DND-41 (cell line): ENCODE measurements at regions not wholly inside any gene's neighbourhood (a gene's known extent, or its start where the extent isn't known, plus 50 kb on each side); places are given as distances from the start of the nearest gene placed in this dataset.
"Not testable (repeated sequence)": the region's sequence is repeated elsewhere in the genome, so short reads cannot be mapped to it uniquely, and the experiment has no call there.

Experiments
- ATAC-seq: fragments of 200-7000 bp; cut with Tn5 transposase; 3 replicates; pipeline ENCODE4 v1.9.1; 2021; ENCODE audit warnings: low read depth; ENCODE audit not compliant: insufficient read depth
- DNase-seq: peaks from one replicate; pipeline ENCODE4 v3.0.0-alpha.2; 2020
- H2AFZ ChIP-seq: 2 replicates; pipeline ENCODE4 v1.6.0; 2012; ENCODE audit warnings: low read depth, low read length
- H3K27ac ChIP-seq: 2 replicates; pipeline ENCODE4 v1.5.1; 2012; ENCODE audit warnings: low read length, inconsistent platforms
- H3K27me3 ChIP-seq: fragments of 200-600 bp; sonication (generic); 2 replicates; pipeline ENCODE4 v1.6.0; 2012; ENCODE audit warnings: low read length, mild to moderate bottlenecking, inconsistent platforms; ENCODE audit not compliant: insufficient read depth, poor library complexity
- H3K36me3 ChIP-seq: 2 replicates; pipeline ENCODE4 v1.5.1; 2012; ENCODE audit warnings: low read length, inconsistent platforms; ENCODE audit not compliant: insufficient read depth
- H3K4me1 ChIP-seq: 2 replicates; pipeline ENCODE4 v1.5.1; 2012; ENCODE audit warnings: mild to moderate bottlenecking, low read length; ENCODE audit not compliant: insufficient read depth
- H3K4me2 ChIP-seq: 2 replicates; pipeline ENCODE4 v1.6.0; 2012; ENCODE audit warnings: mild to moderate bottlenecking, moderate library complexity, low read length, inconsistent platforms; ENCODE audit not compliant: insufficient read depth
- H3K4me3 ChIP-seq, 2 experiments: fragments of 200-600 bp in 1 of 2; shearing (Covaris generic) in 1 of 2; 2 replicates each; pipeline ENCODE4 v1.5.1; 2012 to 2016; ENCODE audit warnings: inconsistent platforms in 2 of 2, low read length in 2 of 2, mild to moderate bottlenecking in 2 of 2, low read depth in 1 of 2, moderate library complexity in 1 of 2
- H3K79me2 ChIP-seq: 2 replicates; pipeline ENCODE4 v1.6.0; 2012; ENCODE audit warnings: low read length, inconsistent platforms; ENCODE audit not compliant: insufficient read depth
- H3K9ac ChIP-seq: 2 replicates; pipeline ENCODE4 v1.6.0; 2012; ENCODE audit warnings: low read depth, mild to moderate bottlenecking, inconsistent platforms, low read length, moderate library complexity
- H3K9me3 ChIP-seq: 2 replicates; pipeline ENCODE4 v1.5.1; 2012; ENCODE audit warnings: low read length, moderate library complexity, mild to moderate bottlenecking, inconsistent platforms; ENCODE audit not compliant: insufficient read depth, severe bottlenecking
- H4K20me1 ChIP-seq: 2 replicates; pipeline ENCODE4 v1.6.0; 2012; ENCODE audit warnings: low read length; ENCODE audit not compliant: insufficient read depth
- EZH2 ChIP-seq: IDR thresholded peaks from 3 replicates; pipeline ENCODE4 v1.6.1; 2012; ENCODE audit warnings: borderline replicate concordance, low read depth, mild to moderate bottlenecking, moderate library complexity, low read length, inconsistent platforms; ENCODE audit not compliant: severe bottlenecking
- TF ChIP-seq, protein P1 (sequence below): IDR thresholded peaks from 2 replicates; pipeline ENCODE4 v1.5.1; 2012; ENCODE audit warnings: borderline replicate concordance, low read length, moderate library complexity, mild to moderate bottlenecking; ENCODE audit not compliant: poor library complexity, severe bottlenecking; ENCODE audit errors: extremely low read depth

DNA sequence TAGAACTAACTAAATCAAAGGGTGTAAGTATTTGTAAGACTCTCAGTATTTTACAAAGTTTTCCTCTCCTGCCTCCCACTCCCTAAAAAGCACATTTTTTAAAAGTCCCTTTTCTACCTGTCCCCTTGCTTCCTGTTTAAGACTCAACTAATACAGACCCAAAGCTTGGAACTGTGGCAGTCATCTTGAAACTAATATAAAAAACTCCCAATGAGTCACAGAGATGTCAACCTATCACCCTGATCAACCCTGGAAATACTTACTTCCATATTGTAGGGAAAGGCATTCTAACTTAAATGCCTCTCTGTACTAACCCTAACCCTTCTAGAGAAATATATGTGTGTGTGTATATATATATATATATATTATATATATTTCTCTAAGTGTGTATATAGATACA is 184.8 kb downstream of the SPTSSA start:
- ATAC-seq = no peak
- no peaks in the 10 kb centered on the region for H3K27me3 ChIP-seq
- no peak overlapping the region for H3K4me3 ChIP-seq
- no peaks in the 10 kb centered on the region for H3K9me3 ChIP-seq
- H3K9ac ChIP-seq = no peak overlapping the region
- H3K36me3 ChIP-seq = no peaks in the 10 kb centered on the region
- no peak overlapping the region for H3K27ac ChIP-seq
- no peak for TF ChIP-seq EZH2
- TF ChIP-seq, protein P1, sequence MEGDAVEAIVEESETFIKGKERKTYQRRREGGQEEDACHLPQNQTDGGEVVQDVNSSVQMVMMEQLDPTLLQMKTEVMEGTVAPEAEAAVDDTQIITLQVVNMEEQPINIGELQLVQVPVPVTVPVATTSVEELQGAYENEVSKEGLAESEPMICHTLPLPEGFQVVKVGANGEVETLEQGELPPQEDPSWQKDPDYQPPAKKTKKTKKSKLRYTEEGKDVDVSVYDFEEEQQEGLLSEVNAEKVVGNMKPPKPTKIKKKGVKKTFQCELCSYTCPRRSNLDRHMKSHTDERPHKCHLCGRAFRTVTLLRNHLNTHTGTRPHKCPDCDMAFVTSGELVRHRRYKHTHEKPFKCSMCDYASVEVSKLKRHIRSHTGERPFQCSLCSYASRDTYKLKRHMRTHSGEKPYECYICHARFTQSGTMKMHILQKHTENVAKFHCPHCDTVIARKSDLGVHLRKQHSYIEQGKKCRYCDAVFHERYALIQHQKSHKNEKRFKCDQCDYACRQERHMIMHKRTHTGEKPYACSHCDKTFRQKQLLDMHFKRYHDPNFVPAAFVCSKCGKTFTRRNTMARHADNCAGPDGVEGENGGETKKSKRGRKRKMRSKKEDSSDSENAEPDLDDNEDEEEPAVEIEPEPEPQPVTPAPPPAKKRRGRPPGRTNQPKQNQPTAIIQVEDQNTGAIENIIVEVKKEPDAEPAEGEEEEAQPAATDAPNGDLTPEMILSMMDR = no peak
- H4K20me1 ChIP-seq = no peaks in the 10 kb centered on the region
- H3K79me2 ChIP-seq = no peaks in the 10 kb centered on the region
- H3K4me2 ChIP-seq = no peak overlapping the region
- H2AFZ ChIP-seq = no peak overlapping the region
- no peaks in the 10 kb centered on the region for H3K4me1 ChIP-seq
- no peak for DNase-seq

DNA sequence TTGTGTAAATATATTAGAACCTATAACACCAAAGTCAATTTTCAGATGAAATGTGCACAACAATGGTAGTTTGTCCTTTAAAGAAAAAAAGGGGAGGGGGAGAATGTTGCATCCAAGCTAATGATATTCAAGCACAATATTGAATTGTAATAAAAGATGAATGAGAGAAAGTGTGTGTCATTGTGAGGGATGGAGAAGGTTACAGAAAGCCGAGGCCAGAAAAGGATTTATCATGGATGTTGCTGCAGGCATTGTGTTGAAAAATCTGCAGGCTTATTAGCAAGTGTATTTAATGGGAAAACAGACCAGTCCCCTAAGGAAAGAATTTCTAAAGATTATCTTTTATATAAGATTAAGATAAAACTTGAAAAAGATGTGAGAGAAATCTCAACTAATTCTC is 186.5 kb downstream of the SPTSSA start:
- no peaks in the 10 kb centered on the region for H4K20me1 ChIP-seq
- H3K36me3 ChIP-seq = no peaks in the 10 kb centered on the region
- no peak for ATAC-seq
- H3K27me3 ChIP-seq = no peaks in the 10 kb centered on the region
- H3K4me2 ChIP-seq = no peak overlapping the region
- H3K27ac ChIP-seq = no peak overlapping the region
- no peaks in the 10 kb centered on the region for H3K9me3 ChIP-seq
- H3K4me1 ChIP-seq = no peaks in the 10 kb centered on the region
- no peaks in the 10 kb centered on the region for H3K79me2 ChIP-seq
- no peak overlapping the region for H2AFZ ChIP-seq
- no peak overlapping the region for H3K9ac ChIP-seq
- TF ChIP-seq EZH2 = no peak
- TF ChIP-seq, protein P1 = no peak
- DNase-seq = no peak
- H3K4me3 ChIP-seq = no peak overlapping the region

DNA sequence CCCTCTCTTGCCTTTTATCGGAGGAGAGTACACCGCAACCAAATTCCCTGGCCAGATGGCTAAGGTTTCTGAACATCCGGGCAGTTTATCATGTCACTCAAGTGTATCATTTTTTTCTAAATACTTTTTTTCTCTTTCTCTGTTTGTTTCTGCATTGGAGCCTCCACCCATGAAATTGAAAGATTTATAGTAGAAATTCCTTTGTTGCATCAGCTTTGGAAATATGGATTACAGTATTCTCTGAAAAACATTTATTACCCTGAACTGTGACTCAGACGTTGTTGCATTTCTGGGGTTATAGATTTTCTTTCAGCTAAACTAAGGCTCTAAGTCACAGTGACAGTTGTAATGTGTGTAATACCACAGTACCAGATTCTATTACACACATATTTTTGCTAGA is 187.0 kb downstream of the SPTSSA start:
- no peak overlapping the region for H2AFZ ChIP-seq
- no peak overlapping the region for H3K9ac ChIP-seq
- no peak overlapping the region for H3K27ac ChIP-seq
- TF ChIP-seq EZH2 = no peak
- DNase-seq = no peak
- H3K27me3 ChIP-seq = no peaks in the 10 kb centered on the region
- no peaks in the 10 kb centered on the region for H3K4me1 ChIP-seq
- ATAC-seq = no peak
- H3K36me3 ChIP-seq = no peaks in the 10 kb centered on the region
- no peaks in the 10 kb centered on the region for H3K9me3 ChIP-seq
- H3K4me2 ChIP-seq = no peak overlapping the region
- H3K79me2 ChIP-seq = no peaks in the 10 kb centered on the region
- no peaks in the 10 kb centered on the region for H4K20me1 ChIP-seq
- no peak overlapping the region for H3K4me3 ChIP-seq

DNA sequence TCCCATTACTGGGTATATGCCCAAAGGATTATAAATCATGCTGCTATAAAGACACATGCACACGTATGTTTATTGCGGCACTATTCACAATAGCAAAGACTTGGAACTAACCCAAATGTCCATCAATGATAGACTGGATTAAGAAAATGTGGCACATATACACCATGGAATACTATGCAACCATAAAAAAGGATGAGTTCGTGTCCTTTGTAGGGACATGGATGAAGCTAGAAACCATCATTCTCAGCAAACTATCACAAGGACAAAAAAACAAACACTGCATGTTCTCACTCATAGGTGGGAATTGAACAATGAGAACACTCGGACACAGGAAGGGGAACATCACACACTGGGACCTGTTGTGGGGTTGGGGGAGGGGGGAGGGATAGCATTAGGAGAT is 188.3 kb downstream of the SPTSSA start:
- H2AFZ ChIP-seq, H3K27ac ChIP-seq, DNase-seq, H3K9me3 ChIP-seq, H3K9ac ChIP-seq, H4K20me1 ChIP-seq, H3K27me3 ChIP-seq, H3K36me3 ChIP-seq, ATAC-seq, H3K4me1 ChIP-seq, H3K4me3 ChIP-seq, H3K79me2 ChIP-seq, H3K4me2 ChIP-seq: not testable (repeated sequence)
